ENCODE measurements at regions not wholly inside any gene's neighbourhood (a gene's known extent, or its start where the extent isn't known, plus 50 kb on each side); places are given as distances from the start of the nearest gene placed in this dataset.

- Histone ChIP-seq H3K79me2 (ENCODE audit: low read length) (no peaks in the 10 kb centered on the region), H3K9ac (ENCODE audit: low read length) (no peak overlapping the region), H3K9me2 (replicated peaks; ENCODE audit: insufficient read depth, low read length) (no peaks in the 10 kb centered on the region), H4K20me1 (ENCODE audit: insufficient read depth, low read depth, low read length) (no peaks in the 10 kb centered on the region), H3K4me3 (ENCODE audit: low read length) (no peak overlapping the region), H3K27ac (ENCODE audit: low read length) (no peak overlapping the region), H3K36me3 (ENCODE audit: insufficient read depth, low read length) (no peaks in the 10 kb centered on the region), H3K27me3 (ENCODE audit: low read length) (no peaks in the 10 kb centered on the region), H3K4me1 (ENCODE audit: low read length) (no peaks in the 10 kb centered on the region), H2AFZ (ENCODE audit: low read length) (no peak overlapping the region), H3K9me3 (ENCODE audit: low read length) (no peaks in the 10 kb centered on the region), H3K4me2 (ENCODE audit: low read depth, low read length, poor library complexity, severe bottlenecking) (no peak overlapping the region)
- DNase-seq: no peak
Measured at GRCh38 chr1:2863648-2863963, 62.1 kb upstream of the TTC34 start.

DNA sequence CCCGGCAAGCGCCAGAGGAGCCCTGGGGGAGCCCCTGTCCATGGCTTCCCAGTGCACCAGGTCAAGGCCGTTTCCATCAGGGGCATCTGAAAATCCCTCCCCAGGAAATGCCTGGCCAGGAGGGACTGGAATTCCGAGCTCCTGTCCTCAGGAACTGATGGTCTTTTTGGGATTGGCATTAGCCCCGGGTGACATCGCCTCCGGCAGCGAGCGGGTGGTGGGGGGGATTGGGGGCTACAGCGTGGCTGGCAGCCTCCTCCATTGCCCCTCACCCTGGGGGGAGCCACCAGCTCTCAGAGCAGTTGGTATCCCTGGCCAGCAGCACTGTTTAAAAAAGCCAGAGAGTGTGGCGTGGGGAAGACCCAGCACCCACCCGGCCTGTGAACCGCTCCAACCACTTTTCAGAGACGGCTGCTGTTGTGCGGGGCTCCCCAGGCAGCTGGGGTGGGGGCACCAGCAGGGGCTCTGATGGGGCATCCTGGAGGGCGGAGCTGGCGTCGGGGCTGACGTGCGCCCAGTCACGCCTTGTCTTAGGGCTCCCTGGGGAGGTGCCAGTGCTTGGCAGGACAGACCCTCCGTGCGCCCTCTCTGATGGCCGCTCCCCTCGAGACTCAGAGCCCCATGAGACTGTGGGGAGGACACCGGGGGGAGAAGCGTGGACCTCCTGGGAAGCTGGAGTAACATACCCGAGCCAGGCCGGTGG, 62.9 kb upstream of the TTC34 start:
- H3K27ac ChIP-seq (ENCODE audit: low read length): no peak overlapping the region
- no peak overlapping the region for H2AFZ ChIP-seq (ENCODE audit: low read length)
- no peaks in the 10 kb centered on the region for H4K20me1 ChIP-seq (ENCODE audit: insufficient read depth, low read depth, low read length)
- H3K4me2 ChIP-seq (ENCODE audit: low read depth, low read length, poor library complexity, severe bottlenecking): no peak overlapping the region
- H3K36me3 ChIP-seq (ENCODE audit: insufficient read depth, low read length): no peaks in the 10 kb centered on the region
- H3K79me2 ChIP-seq (ENCODE audit: low read length): no peaks in the 10 kb centered on the region
- H3K9me2 ChIP-seq (replicated peaks; ENCODE audit: insufficient read depth, low read length): no peaks in the 10 kb centered on the region
- H3K27me3 ChIP-seq (ENCODE audit: low read length): no peaks in the 10 kb centered on the region
- H3K4me3 ChIP-seq (ENCODE audit: low read length): no peak overlapping the region
- no peak for DNase-seq
- no peaks in the 10 kb centered on the region for H3K9me3 ChIP-seq (ENCODE audit: low read length)
- no peak overlapping the region for H3K9ac ChIP-seq (ENCODE audit: low read length)
- no peaks in the 10 kb centered on the region for H3K4me1 ChIP-seq (ENCODE audit: low read length)

- H3K27me3 ChIP-seq (ENCODE audit: low read length): no peaks in the 10 kb centered on the region
Measured at GRCh38 chr1:2865000-2865399, 63.5 kb upstream of the TTC34 start.

GRCh38 chr1:2865571-2866421, 64.3 kb upstream of the TTC34 start:
- Histone ChIP-seq H3K36me3 (ENCODE audit: insufficient read depth, low read length) (no peaks in the 10 kb centered on the region), H3K27ac (ENCODE audit: low read length) (no peak overlapping the region), H2AFZ (ENCODE audit: low read length) (no peak overlapping the region), H3K79me2 (ENCODE audit: low read length) (no peaks in the 10 kb centered on the region), H3K27me3 (ENCODE audit: low read length) (no peaks in the 10 kb centered on the region), H3K9ac (ENCODE audit: low read length) (no peak overlapping the region), H3K4me3 (ENCODE audit: low read length) (no peak overlapping the region), H3K4me1 (ENCODE audit: low read length) (no peaks in the 10 kb centered on the region), H4K20me1 (ENCODE audit: insufficient read depth, low read depth, low read length) (no peaks in the 10 kb centered on the region), H3K9me3 (ENCODE audit: low read length) (no peaks in the 10 kb centered on the region), H3K9me2 (replicated peaks; ENCODE audit: insufficient read depth, low read length) (no peaks in the 10 kb centered on the region), H3K4me2 (ENCODE audit: low read depth, low read length, poor library complexity, severe bottlenecking) (no peak overlapping the region)
- DNase-seq: no peak

More at GRCh38 chr1:2865000-2865399, 63.5 kb upstream of the TTC34 start:
- no peaks in the 10 kb centered on the region for H3K9me2 ChIP-seq (replicated peaks; ENCODE audit: insufficient read depth, low read length)
- no peak overlapping the region for H3K9ac ChIP-seq (ENCODE audit: low read length)
- no peaks in the 10 kb centered on the region for H4K20me1 ChIP-seq (ENCODE audit: insufficient read depth, low read depth, low read length)
- DNase-seq: no peak
- no peaks in the 10 kb centered on the region for H3K9me3 ChIP-seq (ENCODE audit: low read length)
- H3K4me1 ChIP-seq (ENCODE audit: low read length): no peaks in the 10 kb centered on the region
- H3K27ac ChIP-seq (ENCODE audit: low read length): no peak overlapping the region
- H3K36me3 ChIP-seq (ENCODE audit: insufficient read depth, low read length): no peaks in the 10 kb centered on the region
- no peak overlapping the region for H3K4me2 ChIP-seq (ENCODE audit: low read depth, low read length, poor library complexity, severe bottlenecking)
- no peak overlapping the region for H3K4me3 ChIP-seq (ENCODE audit: low read length)
- H2AFZ ChIP-seq (ENCODE audit: low read length): no peak overlapping the region
- H3K79me2 ChIP-seq (ENCODE audit: low read length): no peaks in the 10 kb centered on the region

- no peak overlapping the region for H3K4me3 ChIP-seq (ENCODE audit: low read length)
- H3K27ac ChIP-seq (ENCODE audit: low read length): no peak overlapping the region
- H3K79me2 ChIP-seq (ENCODE audit: low read length): no peaks in the 10 kb centered on the region
- no peaks in the 10 kb centered on the region for H3K36me3 ChIP-seq (ENCODE audit: insufficient read depth, low read length)
- no peaks in the 10 kb centered on the region for H3K4me1 ChIP-seq (ENCODE audit: low read length)
- no peaks in the 10 kb centered on the region for H3K9me2 ChIP-seq (replicated peaks; ENCODE audit: insufficient read depth, low read length)
- H2AFZ ChIP-seq (ENCODE audit: low read length): no peak overlapping the region
- DNase-seq: no peak
- H3K9ac ChIP-seq (ENCODE audit: low read length): no peak overlapping the region
- no peaks in the 10 kb centered on the region for H3K9me3 ChIP-seq (ENCODE audit: low read length)
- no peak overlapping the region for H3K4me2 ChIP-seq (ENCODE audit: low read depth, low read length, poor library complexity, severe bottlenecking)
- H4K20me1 ChIP-seq (ENCODE audit: insufficient read depth, low read depth, low read length): no peaks in the 10 kb centered on the region
- H3K27me3 ChIP-seq (ENCODE audit: low read length): no peaks in the 10 kb centered on the region
Measured at GRCh38 chr1:2866422-2867086, 65.1 kb upstream of the TTC34 start.

- Histone ChIP-seq H3K9me3 (ENCODE audit: low read length) (no peaks in the 10 kb centered on the region), H4K20me1 (ENCODE audit: insufficient read depth, low read depth, low read length) (no peaks in the 10 kb centered on the region), H3K4me3 (ENCODE audit: low read length) (no peak overlapping the region), H3K36me3 (ENCODE audit: insufficient read depth, low read length) (no peaks in the 10 kb centered on the region), H3K9ac (ENCODE audit: low read length) (no peak overlapping the region), H3K27ac (ENCODE audit: low read length) (no peak overlapping the region), H3K4me2 (ENCODE audit: low read depth, low read length, poor library complexity, severe bottlenecking) (no peak overlapping the region), H3K27me3 (ENCODE audit: low read length) (no peaks in the 10 kb centered on the region), H3K79me2 (ENCODE audit: low read length) (no peaks in the 10 kb centered on the region), H3K9me2 (replicated peaks; ENCODE audit: insufficient read depth, low read length) (no peaks in the 10 kb centered on the region), H3K4me1 (ENCODE audit: low read length) (no peaks in the 10 kb centered on the region), H2AFZ (ENCODE audit: low read length) (no peak overlapping the region)
- DNase-seq: no peak
Measured at GRCh38 chr1:2867087-2867425, 65.6 kb upstream of the TTC34 start.

DNA sequence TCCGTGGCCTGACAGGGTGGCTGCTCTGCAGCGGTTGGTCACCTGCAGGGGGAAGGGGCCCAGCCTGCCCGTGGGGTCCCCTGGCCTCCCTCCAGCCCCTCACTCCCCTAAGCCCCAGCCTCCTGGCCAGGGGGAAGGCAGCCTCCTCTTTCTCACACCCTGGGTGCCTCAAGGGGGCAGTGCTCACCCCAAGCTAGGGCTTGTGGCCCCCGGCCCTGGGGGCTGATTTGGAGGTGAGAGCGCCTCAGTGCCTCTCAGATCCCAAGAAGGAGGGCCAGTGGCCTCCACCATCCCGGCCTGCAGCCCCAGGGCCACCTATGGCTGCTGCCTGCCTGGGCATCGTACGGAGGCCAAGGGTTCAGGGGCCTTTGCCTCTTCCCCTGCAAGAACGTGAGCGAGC, 66.4 kb upstream of the TTC34 start:
- no peak overlapping the region for H3K4me3 ChIP-seq (ENCODE audit: low read length)
- H3K4me1 ChIP-seq (ENCODE audit: low read length): no peaks in the 10 kb centered on the region
- H4K20me1 ChIP-seq (ENCODE audit: insufficient read depth, low read depth, low read length): no peaks in the 10 kb centered on the region
- no peak overlapping the region for H3K27ac ChIP-seq (ENCODE audit: low read length)
- no peaks in the 10 kb centered on the region for H3K36me3 ChIP-seq (ENCODE audit: insufficient read depth, low read length)
- no peak for DNase-seq
- H2AFZ ChIP-seq (ENCODE audit: low read length): no peak overlapping the region
- H3K9me3 ChIP-seq (ENCODE audit: low read length): no peaks in the 10 kb centered on the region
- H3K9ac ChIP-seq (ENCODE audit: low read length): no peak overlapping the region
- no peaks in the 10 kb centered on the region for H3K9me2 ChIP-seq (replicated peaks; ENCODE audit: insufficient read depth, low read length)
- H3K27me3 ChIP-seq (ENCODE audit: low read length): no peaks in the 10 kb centered on the region
- H3K4me2 ChIP-seq (ENCODE audit: low read depth, low read length, poor library complexity, severe bottlenecking): no peak overlapping the region
- H3K79me2 ChIP-seq (ENCODE audit: low read length): no peaks in the 10 kb centered on the region

GRCh38 chr1:2868571-2869195, 67.2 kb upstream of the TTC34 start:
- Histone ChIP-seq H4K20me1 (ENCODE audit: insufficient read depth, low read depth, low read length) (no peaks in the 10 kb centered on the region), H3K27ac (ENCODE audit: low read length) (no peak overlapping the region), H3K4me1 (ENCODE audit: low read length) (no peaks in the 10 kb centered on the region), H3K36me3 (ENCODE audit: insufficient read depth, low read length) (no peaks in the 10 kb centered on the region), H3K9ac (ENCODE audit: low read length) (no peak overlapping the region), H2AFZ (ENCODE audit: low read length) (no peak overlapping the region), H3K9me2 (replicated peaks; ENCODE audit: insufficient read depth, low read length) (no peaks in the 10 kb centered on the region), H3K27me3 (ENCODE audit: low read length) (no peaks in the 10 kb centered on the region), H3K9me3 (ENCODE audit: low read length) (no peaks in the 10 kb centered on the region), H3K79me2 (ENCODE audit: low read length) (no peaks in the 10 kb centered on the region), H3K4me2 (ENCODE audit: low read depth, low read length, poor library complexity, severe bottlenecking) (no peak overlapping the region), H3K4me3 (ENCODE audit: low read length) (no peak overlapping the region)
- no peak for DNase-seq
